ENCODE measurements at regions not wholly inside any gene's neighbourhood (a gene's known extent, or its start where the extent isn't known, plus 50 kb on each side); places are given as distances from the start of the nearest gene placed in this dataset.
"Not testable (repeated sequence)": the region's sequence is repeated elsewhere in the genome, so short reads cannot be mapped to it uniquely, and the experiment has no call there.

- H3K4me1 ChIP-seq (ENCODE audit: control insufficient read depth, insufficient read depth, low read length) = no peaks in the 10 kb centered on the region
- no peak overlapping the region for H3K4me3 ChIP-seq (ENCODE audit: low read length)
- H3K9ac ChIP-seq (ENCODE audit: low read length) = no peak overlapping the region
- H3K27me3 ChIP-seq (ENCODE audit: control insufficient read depth, insufficient read depth, low read length) = no peaks in the 10 kb centered on the region
- no peaks in the 10 kb centered on the region for H3K36me3 ChIP-seq (ENCODE audit: control insufficient read depth, insufficient read depth, low read length)
- H3K27ac ChIP-seq (ENCODE audit: low read depth, low read length) = no peak overlapping the region
Measured at GRCh38 chr7:27423821-27424220, 181.2 kb downstream of the EVX1 start.

DNA sequence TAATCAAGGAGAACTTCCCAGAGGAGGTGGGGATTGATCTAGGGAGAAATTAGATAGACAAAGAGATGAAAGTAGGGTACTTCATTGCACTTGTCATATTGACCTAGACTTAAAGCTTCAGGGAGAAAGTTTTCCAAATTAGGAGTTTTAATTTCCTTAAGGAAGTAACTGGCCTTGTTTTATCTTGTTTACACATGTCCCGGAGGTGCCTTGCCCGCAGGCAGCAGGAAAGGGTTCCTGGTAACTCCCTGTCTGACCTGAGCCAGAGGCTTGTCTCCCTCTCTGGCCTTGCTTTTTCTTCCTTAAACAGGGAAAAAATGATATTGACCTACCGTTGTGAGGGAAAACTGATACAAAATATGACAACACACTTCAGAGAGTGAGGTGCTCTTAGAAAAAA, 181.6 kb downstream of the EVX1 start:
- Histone ChIP-seq H3K4me1 (ENCODE audit: control insufficient read depth, insufficient read depth, low read length) (no peaks in the 10 kb centered on the region), H3K27ac (ENCODE audit: low read depth, low read length) (no peak overlapping the region), H3K9ac (ENCODE audit: low read length) (no peak overlapping the region), H3K36me3 (ENCODE audit: control insufficient read depth, insufficient read depth, low read length) (no peaks in the 10 kb centered on the region), H3K27me3 (ENCODE audit: control insufficient read depth, insufficient read depth, low read length) (no peaks in the 10 kb centered on the region), H3K4me3 (ENCODE audit: low read length) (no peak overlapping the region)

GRCh38 chr7:27424749-27425148, 182.1 kb downstream of the EVX1 start:
- no peak overlapping the region for H3K27ac ChIP-seq (ENCODE audit: low read depth, low read length)
- H3K4me1 ChIP-seq (ENCODE audit: control insufficient read depth, insufficient read depth, low read length) = no peaks in the 10 kb centered on the region
- H3K4me3 ChIP-seq (ENCODE audit: low read length) = no peak overlapping the region
- no peaks in the 10 kb centered on the region for H3K27me3 ChIP-seq (ENCODE audit: control insufficient read depth, insufficient read depth, low read length)
- no peaks in the 10 kb centered on the region for H3K36me3 ChIP-seq (ENCODE audit: control insufficient read depth, insufficient read depth, low read length)
- no peak overlapping the region for H3K9ac ChIP-seq (ENCODE audit: low read length)

GRCh38 chr7:27427416-27427815, 184.8 kb downstream of the EVX1 start:
- Histone ChIP-seq H3K27me3 (ENCODE audit: control insufficient read depth, insufficient read depth, low read length) (no peaks in the 10 kb centered on the region), H3K9ac (ENCODE audit: low read length) (no peak overlapping the region), H3K36me3 (ENCODE audit: control insufficient read depth, insufficient read depth, low read length) (no peaks in the 10 kb centered on the region), H3K27ac (ENCODE audit: low read depth, low read length) (no peak overlapping the region), H3K4me3 (ENCODE audit: low read length) (no peak overlapping the region), H3K4me1 (ENCODE audit: control insufficient read depth, insufficient read depth, low read length) (no peaks in the 10 kb centered on the region)

- no peak overlapping the region for H3K4me3 ChIP-seq (ENCODE audit: low read length)
- H3K36me3 ChIP-seq (ENCODE audit: control insufficient read depth, insufficient read depth, low read length) = no peaks in the 10 kb centered on the region
- no peaks in the 10 kb centered on the region for H3K4me1 ChIP-seq (ENCODE audit: control insufficient read depth, insufficient read depth, low read length)
- no peak overlapping the region for H3K27ac ChIP-seq (ENCODE audit: low read depth, low read length)
- H3K27me3 ChIP-seq (ENCODE audit: control insufficient read depth, insufficient read depth, low read length) = no peaks in the 10 kb centered on the region
- H3K9ac ChIP-seq (ENCODE audit: low read length) = no peak overlapping the region
Measured at GRCh38 chr7:27430105-27430504, 187.5 kb downstream of the EVX1 start.

- no peaks in the 10 kb centered on the region for H3K36me3 ChIP-seq (ENCODE audit: control insufficient read depth, insufficient read depth, low read length)
- no peaks in the 10 kb centered on the region for H3K4me1 ChIP-seq (ENCODE audit: control insufficient read depth, insufficient read depth, low read length)
- no peaks in the 10 kb centered on the region for H3K27me3 ChIP-seq (ENCODE audit: control insufficient read depth, insufficient read depth, low read length)
- H3K9ac ChIP-seq (ENCODE audit: low read length) = no peak overlapping the region
- H3K27ac ChIP-seq (ENCODE audit: low read depth, low read length) = no peak overlapping the region
- no peak overlapping the region for H3K4me3 ChIP-seq (ENCODE audit: low read length)
Measured at GRCh38 chr7:27431465-27431864, 188.9 kb downstream of the EVX1 start.

DNA sequence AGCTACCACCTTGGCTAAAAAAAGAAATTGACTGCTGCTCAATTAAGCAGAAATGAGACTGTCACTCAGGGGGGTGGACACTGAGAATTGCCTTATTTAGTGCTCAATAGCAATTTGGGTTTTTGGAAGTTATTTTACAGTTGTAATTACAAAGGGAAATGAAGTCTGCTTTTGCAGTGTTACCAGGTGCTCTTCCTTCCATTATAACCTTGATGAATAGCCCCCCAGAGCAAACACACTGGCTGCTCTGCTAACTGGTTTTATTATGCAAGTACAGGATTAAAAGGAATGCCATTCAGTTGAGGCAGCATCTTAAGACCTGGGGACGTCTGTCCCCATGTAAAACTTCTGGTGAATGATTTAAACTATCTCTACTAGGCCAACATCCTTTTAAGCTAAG, 191.0 kb downstream of the EVX1 start:
- Histone ChIP-seq H3K4me3 (ENCODE audit: low read length) (no peak overlapping the region), H3K27me3 (ENCODE audit: control insufficient read depth, insufficient read depth, low read length) (no peaks in the 10 kb centered on the region), H3K4me1 (ENCODE audit: control insufficient read depth, insufficient read depth, low read length) (no peaks in the 10 kb centered on the region), H3K27ac (ENCODE audit: low read depth, low read length) (no peak overlapping the region), H3K9ac (ENCODE audit: low read length) (no peak overlapping the region), H3K36me3 (ENCODE audit: control insufficient read depth, insufficient read depth, low read length) (no peaks in the 10 kb centered on the region)

- Histone ChIP-seq H3K27ac (ENCODE audit: low read depth, low read length) (no peak overlapping the region), H3K36me3 (ENCODE audit: control insufficient read depth, insufficient read depth, low read length) (no peaks in the 10 kb centered on the region), H3K4me3 (ENCODE audit: low read length) (no peak overlapping the region), H3K27me3 (ENCODE audit: control insufficient read depth, insufficient read depth, low read length) (no peaks in the 10 kb centered on the region), H3K4me1 (ENCODE audit: control insufficient read depth, insufficient read depth, low read length) (no peaks in the 10 kb centered on the region), H3K9ac (ENCODE audit: low read length) (no peak overlapping the region)
Measured at GRCh38 chr7:27434756-27435400, 192.3 kb downstream of the EVX1 start.

DNA sequence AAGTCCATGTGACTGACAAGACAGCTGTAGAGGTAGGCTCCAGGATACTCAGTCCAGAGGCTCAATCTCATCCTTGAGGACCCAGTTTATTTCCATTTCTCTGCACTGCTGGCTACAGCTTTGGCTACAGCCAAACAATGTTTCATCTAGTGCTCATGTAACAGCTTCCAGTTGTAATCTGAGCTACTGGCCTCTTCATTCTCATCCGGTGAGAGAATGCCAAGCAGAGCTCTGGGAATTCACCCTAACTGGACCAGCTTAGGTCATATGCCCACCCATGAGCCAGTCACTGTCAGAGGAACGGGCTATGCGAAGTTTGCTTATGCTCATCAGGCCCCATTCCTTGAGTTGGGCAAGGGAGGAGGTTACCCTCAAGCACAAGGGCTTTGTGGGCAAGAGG, 192.9 kb downstream of the EVX1 start:
- Histone ChIP-seq H3K36me3 (ENCODE audit: control insufficient read depth, insufficient read depth, low read length) (no peaks in the 10 kb centered on the region), H3K27me3 (ENCODE audit: control insufficient read depth, insufficient read depth, low read length) (no peaks in the 10 kb centered on the region), H3K4me3 (ENCODE audit: low read length) (no peak overlapping the region), H3K4me1 (ENCODE audit: control insufficient read depth, insufficient read depth, low read length) (no peaks in the 10 kb centered on the region), H3K27ac (ENCODE audit: low read depth, low read length) (no peak overlapping the region), H3K9ac (ENCODE audit: low read length) (no peak overlapping the region)

- Histone ChIP-seq H3K4me1 (ENCODE audit: control insufficient read depth, insufficient read depth, low read length) (no peaks in the 10 kb centered on the region), H3K4me3 (ENCODE audit: low read length) (no peak overlapping the region), H3K27ac (ENCODE audit: low read depth, low read length) (no peak overlapping the region), H3K36me3 (ENCODE audit: control insufficient read depth, insufficient read depth, low read length) (no peaks in the 10 kb centered on the region), H3K27me3 (ENCODE audit: control insufficient read depth, insufficient read depth, low read length) (no peaks in the 10 kb centered on the region), H3K9ac (ENCODE audit: low read length) (no peak overlapping the region)
Measured at GRCh38 chr7:27438881-27439589, 196.4 kb downstream of the EVX1 start.

- Histone ChIP-seq H3K36me3 (ENCODE audit: control insufficient read depth, insufficient read depth, low read length) (no peaks in the 10 kb centered on the region), H3K27me3 (ENCODE audit: control insufficient read depth, insufficient read depth, low read length) (no peaks in the 10 kb centered on the region), H3K4me3 (ENCODE audit: low read length) (no peak overlapping the region), H3K9ac (ENCODE audit: low read length) (no peak overlapping the region), H3K27ac (ENCODE audit: low read depth, low read length) (no peak overlapping the region), H3K4me1 (ENCODE audit: control insufficient read depth, insufficient read depth, low read length) (no peaks in the 10 kb centered on the region)
Measured at GRCh38 chr7:27442455-27442854, 199.9 kb downstream of the EVX1 start.

- not testable (repeated sequence) for H3K36me3 ChIP-seq (ENCODE audit: control insufficient read depth, insufficient read depth, low read length); H3K27ac ChIP-seq (ENCODE audit: low read depth, low read length); H3K4me3 ChIP-seq (ENCODE audit: low read length); H3K9ac ChIP-seq (ENCODE audit: low read length); H3K4me1 ChIP-seq (ENCODE audit: control insufficient read depth, insufficient read depth, low read length); H3K27me3 ChIP-seq (ENCODE audit: control insufficient read depth, insufficient read depth, low read length)
Measured at GRCh38 chr7:27449046-27449445, 206.4 kb downstream of the EVX1 start.
